Spleen (tissue), 11 donors: ENCODE measurements at regions not wholly inside any gene's neighbourhood (a gene's known extent, or its start where the extent isn't known, plus 50 kb on each side); places are given as distances from the start of the nearest gene placed in this dataset.

Experiments
- DNase-seq: peaks from one replicate; pipeline ENCODE4 v3.0.0-alpha.2; 2020
- H3K27ac ChIP-seq, 8 donors: fragments of 200-600 bp; sonication (generic) in 7 of 8; 1 replicate in 4 of 8; 2 replicates in 4 of 8; pipeline versions ENCODE4 v1.5.0 to v1.8.0; 2016 to 2021; ENCODE audit warnings: inconsistent platforms in 4 of 8, mild to moderate bottlenecking in 4 of 8, moderate library complexity in 1 of 8
- H3K27me3 ChIP-seq, 7 donors: fragments of 200-600 bp; sonication (generic) in 6 of 7; replicated peaks in 1 of 7; 1 replicate in 4 of 7; 2 replicates in 3 of 7; pipeline versions ENCODE4 v1.5.0 to v1.8.0; 2016 to 2021; ENCODE audit warnings: inconsistent platforms in 3 of 7, mild to moderate bottlenecking in 1 of 7
- H3K36me3 ChIP-seq, 6 donors: fragments of 200-600 bp; sonication (generic) in 5 of 6; 1 replicate in 4 of 6; 2 replicates in 2 of 6; pipeline versions ENCODE4 v1.5.0 to v1.8.0; 2016 to 2021; ENCODE audit warnings: inconsistent platforms in 2 of 6
- H3K4me1 ChIP-seq, 6 donors: fragments of 200-600 bp; sonication (generic) in 5 of 6; 1 replicate in 3 of 6; 2 replicates in 3 of 6; pipeline versions ENCODE4 v1.5.0 to v1.8.0; 2016 to 2021; ENCODE audit warnings: inconsistent platforms in 3 of 6
- H3K4me3 ChIP-seq, 8 donors: fragments of 200-600 bp; sonication (generic) in 7 of 8; 1 replicate in 4 of 8; 2 replicates in 4 of 8; pipeline versions ENCODE4 v1.5.0 to v1.8.0; 2016 to 2021; ENCODE audit warnings: inconsistent platforms in 4 of 8, mild to moderate bottlenecking in 4 of 8, moderate library complexity in 2 of 8
- H3K9me3 ChIP-seq, 8 donors: fragments of 200-600 bp; sonication (generic) in 7 of 8; 1 replicate in 4 of 8; 2 replicates in 4 of 8; pipeline versions ENCODE4 v1.5.0 to v1.8.0; 2016 to 2021; ENCODE audit warnings: inconsistent platforms in 4 of 8
- CTCF ChIP-seq, 11 experiments: fragments of 200-600 bp in 7 of 11; fragments of 450-650 bp in 4 of 11; sonication (generic) in 4 of 11; IDR thresholded peaks in 8 of 11; conservative IDR thresholded peaks in 3 of 11; 1 replicate in 7 of 11; 2 replicates in 4 of 11; pipeline versions ENCODE4 v1.4.0 to v1.8.0; 2016 to 2021; ENCODE audit warnings: antibody characterized with exemption in 11 of 11, inconsistent platforms in 4 of 11, mild to moderate bottlenecking in 1 of 11
- POLR2A ChIP-seq, 3 donors: fragments of 450-650 bp; IDR thresholded peaks; one replicate each; pipeline ENCODE4 v1.5.1; 2017; ENCODE audit warnings: antibody characterized with exemption in 3 of 3, mild to moderate bottlenecking in 1 of 3
- POLR2AphosphoS5 ChIP-seq, 3 donors: sonication (generic); formaldehyde crosslinking; IDR thresholded peaks; one replicate each; pipeline ENCODE4 v1.5.1; 2017; ENCODE audit warnings: antibody characterized with exemption in 3 of 3
- WGBS, 5 donors: extraction: QIAGEN DNeasy Blood & Tissue Kit in 3 of 5; methylation state at CpG; one replicate each; pipeline versions ENCODE4 v1.1.5 to v1.1.7; 2013 to 2018; 5-methylcytosine and 5-hydroxymethylcytosine counted together
- intact Hi-C: fragments of 100-400 bp; cut with DNase I; formaldehyde crosslinking; loops from one replicate; pipeline ENCODE4 v1.15.0; 2023; ENCODE audit warnings: low total_unique reads
- donor health status: healthy with polysubstance abuse.
- donor health status: DM: no; HTN: no; CAD: no; lungs with moderate emphysema.
- donor health status: DM: no; HTN: no; CAD: no.
- donor health status: Bipolar disorder and iron deficiency.
- donor health status: healthy.
- donor health status: DM: no; HTN: no; CAD: no.
- donor health status: DM: yes; HTN: yes; CAD: no.

DNA sequence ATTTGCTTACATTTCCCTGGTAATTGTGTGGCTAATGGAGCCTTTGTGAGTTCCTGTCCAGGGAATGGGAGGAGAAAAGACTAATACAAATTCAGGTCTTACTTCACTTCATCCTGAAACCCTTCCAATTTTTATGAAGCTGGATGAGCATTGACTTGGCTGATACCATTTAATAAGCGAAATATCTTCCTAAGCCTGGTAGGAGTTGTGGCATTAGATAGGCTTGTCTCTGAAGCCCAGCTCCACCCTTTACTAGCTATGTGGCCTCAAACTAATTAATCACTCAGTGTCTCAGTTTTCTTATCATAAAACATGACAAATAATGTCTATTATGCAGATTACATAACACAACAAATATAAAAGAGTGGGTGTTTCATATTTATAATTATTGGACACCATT, 106.3 kb downstream of the FGF9 start:
- no peak overlapping the region for H3K4me3 ChIP-seq
- peaks cover 0 to 23% (median 11%) of the 10 kb centered on the region in 8 donors for H3K9me3 ChIP-seq
- H3K27ac ChIP-seq, result no peak overlapping the region
- 78 to 90% (median 79%) methylated on average over 1 of the region's 1 CpG for WGBS, 5 donors
- intact Hi-C loops, result no loop called here
- no peaks in the 10 kb centered on the region for H3K36me3 ChIP-seq
- DNase-seq, result no peak
- no peaks in the 10 kb centered on the region for H3K4me1 ChIP-seq
- no peak for TF ChIP-seq POLR2AphosphoS5 (IDR thresholded peaks at IDR 0.05)
- TF ChIP-seq POLR2A (IDR thresholded peaks at IDR 0.05), result no peak
- TF ChIP-seq CTCF (IDR thresholded peaks at IDR 0.05 in 8 of 11, conservative IDR thresholded peaks at IDR 0.05 in 3 of 11), result no peak
- no peaks in the 10 kb centered on the region for H3K27me3 ChIP-seq

DNA sequence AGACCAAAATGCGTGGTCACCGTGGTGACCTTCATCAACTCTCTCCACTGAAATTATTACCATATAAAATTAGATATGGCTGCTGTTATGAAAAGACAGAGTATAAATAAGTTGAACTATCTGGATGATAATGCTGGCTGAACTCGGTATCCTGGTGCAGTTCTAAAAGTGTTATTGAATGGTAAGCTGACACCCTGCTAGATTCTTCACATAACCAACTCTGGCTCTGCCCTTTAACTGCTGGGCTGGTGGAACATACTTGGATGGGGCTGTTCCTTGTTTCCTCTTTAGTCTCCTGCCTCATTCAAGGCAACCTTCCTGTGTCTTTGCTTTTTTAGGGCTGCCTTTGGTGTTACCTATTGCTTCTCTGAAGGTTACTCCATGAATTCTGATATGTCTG, 106.9 kb downstream of the FGF9 start:
- intact Hi-C loops, result no loop called here

DNA sequence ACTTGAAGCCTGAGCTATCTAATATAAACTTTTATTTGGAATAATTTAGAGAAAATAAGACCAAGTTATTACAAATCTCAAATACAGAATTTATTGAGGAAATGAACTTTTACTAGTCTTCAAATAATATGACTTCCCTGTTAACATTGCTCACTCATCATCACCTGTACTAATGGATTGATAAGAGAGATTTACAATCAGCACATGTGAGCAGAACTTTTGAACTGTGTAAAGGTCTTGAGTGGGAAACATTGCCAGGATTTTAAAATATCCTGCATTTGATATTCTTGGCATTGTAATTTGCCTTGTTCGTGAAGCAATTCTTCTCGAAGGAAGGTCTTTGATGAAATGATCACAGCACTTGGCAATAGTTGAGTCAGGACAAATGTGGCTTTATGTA, 111.9 kb downstream of the FGF9 start:
- intact Hi-C loops, result no loop called here
- Histone ChIP-seq H3K4me1 (no peaks in the 10 kb centered on the region), H3K4me3 (no peak overlapping the region), H3K27ac (no peak overlapping the region), H3K9me3 (peaks cover 0 to 33% (median 11%) of the 10 kb centered on the region in 8 donors), H3K27me3 (no peaks in the 10 kb centered on the region), H3K36me3 (no peaks in the 10 kb centered on the region)
- TF ChIP-seq CTCF (IDR thresholded peaks at IDR 0.05 in 8 of 11, conservative IDR thresholded peaks at IDR 0.05 in 3 of 11) (no peak), POLR2A (IDR thresholded peaks at IDR 0.05) (no peak), POLR2AphosphoS5 (IDR thresholded peaks at IDR 0.05) (no peak)
- 88 to 95% (median 91%) methylated on average over 2 of the region's 2 CpGs for WGBS, 5 donors
- DNase-seq, result no peak

More for the DNA sequence above, 106.9 kb downstream of the FGF9 start:
- H3K27me3 ChIP-seq, result no peaks in the 10 kb centered on the region
- TF ChIP-seq POLR2AphosphoS5 (IDR thresholded peaks at IDR 0.05) (no peak), CTCF (IDR thresholded peaks at IDR 0.05 in 8 of 11, conservative IDR thresholded peaks at IDR 0.05 in 3 of 11) (no peak), POLR2A (IDR thresholded peaks at IDR 0.05) (no peak)
- H3K27ac ChIP-seq, result no peak overlapping the region
- H3K4me1 ChIP-seq, result no peaks in the 10 kb centered on the region
- peaks cover 0 to 23% (median 11%) of the 10 kb centered on the region in 8 donors for H3K9me3 ChIP-seq
- DNase-seq, result no peak
- no peaks in the 10 kb centered on the region for H3K36me3 ChIP-seq
- WGBS, 5 donors, result 74 to 92% (median 84%) methylated on average over 3 of the region's 3 CpGs
- H3K4me3 ChIP-seq, result no peak overlapping the region

GRCh38 chr13:21785990-21786389, 115.1 kb downstream of the FGF9 start:
- Histone ChIP-seq H3K27ac (no peak overlapping the region), H3K9me3 (peaks cover 0 to 11% (median 0%) of the 10 kb centered on the region in 8 donors), H3K4me3 (no peak overlapping the region), H3K36me3 (no peaks in the 10 kb centered on the region), H3K27me3 (peaks cover 0 to 7% (median 0%) of the 10 kb centered on the region in 7 donors), H3K4me1 (no peaks in the 10 kb centered on the region)
- 87 to 95% (median 89%) methylated on average over 2 of the region's 2 CpGs for WGBS, 5 donors
- intact Hi-C loops, result no loop called here
- TF ChIP-seq POLR2AphosphoS5 (IDR thresholded peaks at IDR 0.05) (no peak), POLR2A (IDR thresholded peaks at IDR 0.05) (no peak), CTCF (IDR thresholded peaks at IDR 0.05 in 8 of 11, conservative IDR thresholded peaks at IDR 0.05 in 3 of 11) (no peak)
- no peak for DNase-seq
